Erythroblast (primary cell): ENCODE measurements at regions not wholly inside any gene's neighbourhood (a gene's known extent, or its start where the extent isn't known, plus 50 kb on each side); places are given as distances from the start of the nearest gene placed in this dataset.

ENCODE experiments used
- GATA1 ChIP-seq: IDR thresholded peaks from 2 replicates; pipeline ENCODE4 v1.6.1; 2011; ENCODE audit warnings: low read depth, mild to moderate bottlenecking, control low read depth, low read length, moderate library complexity
- POLR2A ChIP-seq: IDR thresholded peaks from 2 replicates; pipeline ENCODE4 v1.6.1; 2011; ENCODE audit warnings: mild to moderate bottlenecking, low read length

DNA sequence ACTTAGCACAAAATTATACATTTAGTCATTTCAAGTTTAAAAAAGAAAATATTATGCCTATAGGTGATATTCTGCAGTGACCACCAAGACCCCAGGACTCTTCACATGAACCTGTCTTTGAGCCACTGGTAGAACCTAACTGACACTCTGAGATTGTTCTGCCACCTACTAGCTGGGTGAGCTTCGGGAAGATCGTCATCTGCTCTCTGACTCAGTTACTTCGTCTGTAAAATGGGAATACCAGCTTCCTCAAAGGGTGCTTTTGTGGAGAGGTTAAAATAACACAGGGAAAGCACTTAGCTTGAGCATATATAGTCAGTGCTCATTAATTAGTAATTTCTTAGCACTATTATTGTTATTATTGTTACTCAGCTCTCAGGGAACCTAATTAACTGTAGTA is 228.5 kb upstream of the JUN start:
- TF ChIP-seq POLR2A = no peak
- TF ChIP-seq GATA1 = no peak
